ENCODE measurements at regions not wholly inside any gene's neighbourhood (a gene's known extent, or its start where the extent isn't known, plus 50 kb on each side); places are given as distances from the start of the nearest gene placed in this dataset.

- no peak overlapping the region for H3K9ac ChIP-seq (ENCODE audit: low read depth, low read length)
- H2BK5ac ChIP-seq (ENCODE audit: low read depth, low read length, poor library complexity, severe bottlenecking), result no peak overlapping the region
- H2BK15ac ChIP-seq (ENCODE audit: low read depth, low read length), result no peak overlapping the region
- no peak overlapping the region for H4K5ac ChIP-seq (ENCODE audit: low read depth, low read length)
- H2AK5ac ChIP-seq (ENCODE audit: low read depth, low read length), result no peak overlapping the region
- H3K4me2 ChIP-seq (ENCODE audit: low read depth, low read length), result no peak overlapping the region
- no peak overlapping the region for H3K18ac ChIP-seq (ENCODE audit: low read depth, low read length)
- H3K9me1 ChIP-seq (ENCODE audit: insufficient read depth, low read length), result no peaks in the 10 kb centered on the region
- no peaks in the 10 kb centered on the region for H3K36me3 ChIP-seq (ENCODE audit: control insufficient read depth, insufficient read depth, low read length)
- WGBS, 2 experiments (ENCODE audit: extremely low coverage in 2 of 2, insufficient read length in 1 of 2), result no CpG with 5 or more reads among the region's 4 CpGs
- H2BK20ac ChIP-seq (ENCODE audit: low read depth, low read length), result no peak overlapping the region
- H3K4me3 ChIP-seq (ENCODE audit: insufficient read depth, low read depth, low read length), result no peak overlapping the region
- H2AK9ac ChIP-seq (replicated peaks; ENCODE audit: low read depth, low read length, poor library complexity), result no peak overlapping the region
- no peak overlapping the region for H3K23ac ChIP-seq (ENCODE audit: low read depth, low read length)
- no peak overlapping the region for H2AFZ ChIP-seq (replicated peaks; ENCODE audit: low read length, poor library complexity)
- H4K20me1 ChIP-seq (ENCODE audit: insufficient read depth, low read length), result no peaks in the 10 kb centered on the region
- H4K8ac ChIP-seq (ENCODE audit: low read depth in 2 of 2, low read length in 2 of 2), result no peak overlapping the region
- DNase-seq, result no peak
- no peak overlapping the region for H2BK120ac ChIP-seq (ENCODE audit: low read depth, low read length)
- H3K14ac ChIP-seq (replicated peaks; ENCODE audit: low read depth, low read length), result no peak overlapping the region
- no peaks in the 10 kb centered on the region for H3K9me3 ChIP-seq (ENCODE audit: control insufficient read depth, insufficient read depth, low read length)
- H3K27ac ChIP-seq (ENCODE audit: insufficient read depth, low read length), result no peak overlapping the region
- POLR2A ChIA-PET (ENCODE audit: unreplicated experiment), result no interaction called here
- no peak for ATAC-seq (ENCODE audit: low read depth)
- no peak overlapping the region for H3K56ac ChIP-seq (ENCODE audit: extremely low read depth, insufficient read depth, low read length)
- no peaks in the 10 kb centered on the region for H3K27me3 ChIP-seq (ENCODE audit: control insufficient read depth, insufficient read depth, low read length)
- in situ Hi-C loops (cut with MboI; ENCODE audit: low sequenced_read_pairs), result no loop called here
- H3K4ac ChIP-seq (ENCODE audit: low read depth, low read length), result no peak overlapping the region
- no peaks in the 10 kb centered on the region for H3K4me1 ChIP-seq (ENCODE audit: control insufficient read depth, insufficient read depth, low read length)
- H3K79me1 ChIP-seq (ENCODE audit: low read depth in 1 of 2, low read length in 2 of 2), result no peaks in the 10 kb centered on the region
- CTCF ChIA-PET, result interaction anchor here (0.8 kb wide), 1 partner anchor 14 kb away, joined by 3 read pairs; no protein-coding TSS in a partner anchor
- intact Hi-C loops (cut with micrococcal nuclease), result no loop called here
- BruUV-seq (replicated peaks), result no TSS peak
- no peak for TF ChIP-seq CEBPB (IDR thresholded peaks at IDR 0.05; ENCODE audit: low read depth, low read length)
- TF ChIP-seq NFE2L2 (IDR thresholded peaks at IDR 0.05; ENCODE audit: low read depth, low read length), result no peak
- no peak for TF ChIP-seq FOS (IDR thresholded peaks at IDR 0.05; ENCODE audit: low read depth, low read length)
- no peak for TF ChIP-seq SMC3 (IDR thresholded peaks at IDR 0.05; ENCODE audit: low read depth, low read length)
- TF ChIP-seq, protein P1, sequence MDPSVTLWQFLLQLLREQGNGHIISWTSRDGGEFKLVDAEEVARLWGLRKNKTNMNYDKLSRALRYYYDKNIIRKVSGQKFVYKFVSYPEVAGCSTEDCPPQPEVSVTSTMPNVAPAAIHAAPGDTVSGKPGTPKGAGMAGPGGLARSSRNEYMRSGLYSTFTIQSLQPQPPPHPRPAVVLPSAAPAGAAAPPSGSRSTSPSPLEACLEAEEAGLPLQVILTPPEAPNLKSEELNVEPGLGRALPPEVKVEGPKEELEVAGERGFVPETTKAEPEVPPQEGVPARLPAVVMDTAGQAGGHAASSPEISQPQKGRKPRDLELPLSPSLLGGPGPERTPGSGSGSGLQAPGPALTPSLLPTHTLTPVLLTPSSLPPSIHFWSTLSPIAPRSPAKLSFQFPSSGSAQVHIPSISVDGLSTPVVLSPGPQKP (IDR thresholded peaks at IDR 0.05; ENCODE audit: borderline replicate concordance, low read depth, low read length), result no peak
- TF ChIP-seq POLR2A (IDR thresholded peaks at IDR 0.05; ENCODE audit: low read depth, low read length), result no peak
- no peak for TF ChIP-seq RAD21 (IDR thresholded peaks at IDR 0.05; ENCODE audit: low read length)
- TF ChIP-seq, protein P2, sequence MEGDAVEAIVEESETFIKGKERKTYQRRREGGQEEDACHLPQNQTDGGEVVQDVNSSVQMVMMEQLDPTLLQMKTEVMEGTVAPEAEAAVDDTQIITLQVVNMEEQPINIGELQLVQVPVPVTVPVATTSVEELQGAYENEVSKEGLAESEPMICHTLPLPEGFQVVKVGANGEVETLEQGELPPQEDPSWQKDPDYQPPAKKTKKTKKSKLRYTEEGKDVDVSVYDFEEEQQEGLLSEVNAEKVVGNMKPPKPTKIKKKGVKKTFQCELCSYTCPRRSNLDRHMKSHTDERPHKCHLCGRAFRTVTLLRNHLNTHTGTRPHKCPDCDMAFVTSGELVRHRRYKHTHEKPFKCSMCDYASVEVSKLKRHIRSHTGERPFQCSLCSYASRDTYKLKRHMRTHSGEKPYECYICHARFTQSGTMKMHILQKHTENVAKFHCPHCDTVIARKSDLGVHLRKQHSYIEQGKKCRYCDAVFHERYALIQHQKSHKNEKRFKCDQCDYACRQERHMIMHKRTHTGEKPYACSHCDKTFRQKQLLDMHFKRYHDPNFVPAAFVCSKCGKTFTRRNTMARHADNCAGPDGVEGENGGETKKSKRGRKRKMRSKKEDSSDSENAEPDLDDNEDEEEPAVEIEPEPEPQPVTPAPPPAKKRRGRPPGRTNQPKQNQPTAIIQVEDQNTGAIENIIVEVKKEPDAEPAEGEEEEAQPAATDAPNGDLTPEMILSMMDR (conservative IDR thresholded peaks at IDR 0.05; ENCODE audit: low read depth, low read length), result no peak
- TF ChIP-seq BHLHE40 (IDR thresholded peaks at IDR 0.05; ENCODE audit: low read depth, low read length), result no peak
- no peak for TF ChIP-seq RCOR1 (IDR thresholded peaks at IDR 0.05; ENCODE audit: insufficient replicate concordance, low read length)
- TF ChIP-seq MAZ (IDR thresholded peaks at IDR 0.05; ENCODE audit: borderline replicate concordance, low read depth, low read length), result no peak
- no peak for TF ChIP-seq MAFK (IDR thresholded peaks at IDR 0.05; ENCODE audit: low read depth, low read length)
- no peak for TF ChIP-seq CHD1 (IDR thresholded peaks at IDR 0.05; ENCODE audit: low read depth, low read length)
- no peak for TF ChIP-seq RFX5 (IDR thresholded peaks at IDR 0.05; ENCODE audit: low read depth, low read length)
- TF ChIP-seq, protein P3, sequence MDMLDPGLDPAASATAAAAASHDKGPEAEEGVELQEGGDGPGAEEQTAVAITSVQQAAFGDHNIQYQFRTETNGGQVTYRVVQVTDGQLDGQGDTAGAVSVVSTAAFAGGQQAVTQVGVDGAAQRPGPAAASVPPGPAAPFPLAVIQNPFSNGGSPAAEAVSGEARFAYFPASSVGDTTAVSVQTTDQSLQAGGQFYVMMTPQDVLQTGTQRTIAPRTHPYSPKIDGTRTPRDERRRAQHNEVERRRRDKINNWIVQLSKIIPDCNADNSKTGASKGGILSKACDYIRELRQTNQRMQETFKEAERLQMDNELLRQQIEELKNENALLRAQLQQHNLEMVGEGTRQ (IDR thresholded peaks at IDR 0.05; ENCODE audit: low read depth, low read length), result no peak
- TF ChIP-seq MXI1 (IDR thresholded peaks at IDR 0.05; ENCODE audit: borderline replicate concordance, low read depth, low read length), result no peak
- dilution Hi-C loops (cut with HindIII; ENCODE audit: low sequenced_read_pairs, unreplicated experiment), result no loop called here
- H4K91ac ChIP-seq (ENCODE audit: insufficient read depth, low read depth, low read length), result no peak overlapping the region
Observed at GRCh38 chr17:71855010-71855409, 265.8 kb upstream of the SOX9 start.

Measured in IMR-90 (cell line).